AG09319 (cell line): ENCODE measurements at regions not wholly inside any gene's neighbourhood (a gene's known extent, or its start where the extent isn't known, plus 50 kb on each side); places are given as distances from the start of the nearest gene placed in this dataset.

ENCODE experiments used
- DNase-seq: peaks from one replicate; pipeline ENCODE4 v3.0.0-alpha.2; 2010; ENCODE audit warnings: low read depth; ENCODE audit errors: extremely low read depth
- CTCF ChIP-seq: IDR thresholded peaks from 2 replicates; pipeline ENCODE4 v1.5.1; 2011; ENCODE audit warnings: low read depth, mild to moderate bottlenecking, inconsistent platforms, low read length, moderate library complexity

GRCh38 chr7:35405461-35405860, 151.6 kb upstream of the TBX20 start:
- no peak for DNase-seq
- TF ChIP-seq CTCF: no peak

GRCh38 chr7:35401217-35401879, 147.4 kb upstream of the TBX20 start:
- no peak for DNase-seq
- TF ChIP-seq CTCF: no peak

- no peak for TF ChIP-seq CTCF
- DNase-seq: no peak
These were observed 145.9 kb upstream of the TBX20 start for GRCh38 chr7:35399840-35400239.

- no peak for TF ChIP-seq CTCF
- no peak for DNase-seq
These were observed 145.3 kb upstream of the TBX20 start for GRCh38 chr7:35399216-35399615.

GRCh38 chr7:35398518-35398917, 144.6 kb upstream of the TBX20 start:
- no peak for DNase-seq
- no peak for TF ChIP-seq CTCF

- no peak for DNase-seq
- TF ChIP-seq CTCF: no peak
These were observed 136.2 kb upstream of the TBX20 start for GRCh38 chr7:35390146-35390545.

- TF ChIP-seq CTCF: no peak
- no peak for DNase-seq
These were observed 135.7 kb upstream of the TBX20 start for GRCh38 chr7:35389636-35390035.
